HG02840 (cell line): ENCODE measurements at regions not wholly inside any gene's neighbourhood (a gene's known extent, or its start where the extent isn't known, plus 50 kb on each side); places are given as distances from the start of the nearest gene placed in this dataset.

ENCODE experiments used
- ATAC-seq: cut with Tn5 transposase; IDR thresholded peaks from one replicate; pipeline ENCODE4 v1.9.1; 2021; ENCODE audit warnings: mild to moderate bottlenecking, moderate library complexity, moderate number of reproducible peaks; ENCODE audit not compliant: unreplicated experiment, low FRiP score

DNA sequence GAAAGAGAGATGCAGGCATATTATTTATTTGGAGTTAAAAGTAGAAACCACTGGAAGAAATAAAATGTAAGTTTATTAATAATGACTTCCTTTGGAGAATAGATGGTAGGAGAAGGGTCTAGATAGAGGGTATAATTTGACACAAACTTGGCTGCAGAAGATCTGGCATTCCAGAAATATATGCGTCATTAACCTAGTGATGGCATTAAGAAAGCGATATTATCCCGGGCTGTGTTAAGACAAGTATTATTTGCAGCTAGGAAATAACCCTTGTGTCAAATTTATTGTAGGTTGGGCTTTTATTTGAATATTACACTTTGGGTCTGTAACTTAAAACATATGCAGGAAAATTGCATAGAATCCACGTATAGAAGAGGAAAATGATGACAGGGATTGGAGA is 389.5 kb downstream of the MTX2 start:
- ATAC-seq = no peak

- ATAC-seq = no peak
Measured at GRCh38 chr2:176662753-176663152, 393.5 kb downstream of the MTX2 start.

DNA sequence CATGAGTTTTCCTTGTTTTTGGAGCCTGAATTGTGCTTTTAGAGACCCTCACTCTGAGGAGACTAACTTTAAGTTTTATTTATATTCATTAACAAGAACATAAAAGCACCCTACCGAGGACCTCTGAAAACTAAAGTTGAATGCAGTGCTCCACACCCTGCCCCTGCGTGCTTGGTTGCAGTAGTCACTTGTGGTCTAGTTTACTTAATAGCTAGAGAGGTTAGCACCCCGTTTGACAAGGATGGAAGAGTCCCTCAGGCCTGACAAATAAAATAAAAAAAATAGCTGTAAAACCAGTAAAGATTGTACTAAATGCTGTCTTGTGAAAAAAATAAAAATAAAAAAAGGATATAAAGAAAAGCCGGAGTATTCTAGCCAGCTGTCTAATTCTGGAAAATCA is 395.2 kb downstream of the MTX2 start:
- no peak for ATAC-seq

- no peak for ATAC-seq
Measured at GRCh38 chr2:176665086-176665485, 395.8 kb downstream of the MTX2 start.

DNA sequence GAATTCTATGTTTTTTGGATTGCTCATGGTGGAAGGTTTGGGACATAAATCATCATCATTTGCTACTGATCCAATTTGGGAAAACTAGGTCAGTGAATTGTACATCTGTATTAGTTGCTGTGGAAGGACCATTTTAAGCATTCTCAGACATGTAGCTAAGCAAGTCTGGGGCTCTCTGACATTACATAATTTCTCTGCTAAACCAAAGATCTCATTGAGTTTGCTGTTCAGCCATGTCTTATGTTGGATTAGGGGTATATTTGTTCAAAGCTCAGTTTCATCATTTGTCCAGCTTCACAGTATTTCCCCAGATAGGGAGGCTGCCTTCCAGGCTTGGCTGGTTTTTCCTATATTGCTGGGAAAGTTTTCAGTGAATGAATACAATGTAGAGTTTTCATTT is 399.7 kb downstream of the MTX2 start:
- no peak for ATAC-seq

DNA sequence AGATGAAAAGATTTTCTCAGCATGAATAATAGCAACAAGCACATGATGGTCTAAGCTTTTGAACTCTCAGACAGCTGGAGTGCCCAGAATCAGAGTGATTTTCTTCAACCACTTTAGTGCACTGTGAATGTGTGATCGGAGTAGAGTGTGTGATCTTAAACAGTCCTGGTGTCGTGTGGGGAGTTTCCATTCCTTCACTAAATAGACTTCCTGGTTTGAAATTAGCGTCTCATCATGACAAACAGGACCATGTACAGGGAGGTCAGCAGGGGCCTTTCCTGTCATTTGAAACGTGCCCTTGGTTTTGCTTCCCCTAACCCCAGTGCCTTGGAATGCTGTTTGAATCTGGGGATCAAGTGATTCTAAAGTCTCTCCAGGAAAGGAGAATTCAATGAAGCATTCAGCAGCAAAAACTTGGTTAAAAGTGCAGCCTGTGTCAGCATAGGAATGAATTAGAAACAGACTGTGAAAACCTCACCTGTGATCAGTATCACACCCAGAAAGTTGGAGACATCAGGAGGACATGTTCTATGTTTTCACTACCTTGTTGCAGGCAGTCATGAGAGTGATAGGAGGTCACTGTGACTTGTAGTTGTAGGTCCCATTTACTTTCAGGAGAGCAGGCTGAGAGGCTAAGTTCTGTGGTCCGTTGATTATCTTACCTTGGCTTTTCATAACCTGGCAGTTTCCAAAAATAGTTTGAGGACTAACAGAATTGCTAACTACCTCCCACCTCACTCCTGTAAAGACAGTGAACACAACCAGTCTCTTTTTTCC is 400.3 kb downstream of the MTX2 start:
- ATAC-seq = no peak

- no peak for ATAC-seq
Measured at GRCh38 chr2:176675271-176675949, 406.2 kb downstream of the MTX2 start.

- ATAC-seq = no peak
Measured at GRCh38 chr2:176677746-176678265, 408.6 kb downstream of the MTX2 start.

DNA sequence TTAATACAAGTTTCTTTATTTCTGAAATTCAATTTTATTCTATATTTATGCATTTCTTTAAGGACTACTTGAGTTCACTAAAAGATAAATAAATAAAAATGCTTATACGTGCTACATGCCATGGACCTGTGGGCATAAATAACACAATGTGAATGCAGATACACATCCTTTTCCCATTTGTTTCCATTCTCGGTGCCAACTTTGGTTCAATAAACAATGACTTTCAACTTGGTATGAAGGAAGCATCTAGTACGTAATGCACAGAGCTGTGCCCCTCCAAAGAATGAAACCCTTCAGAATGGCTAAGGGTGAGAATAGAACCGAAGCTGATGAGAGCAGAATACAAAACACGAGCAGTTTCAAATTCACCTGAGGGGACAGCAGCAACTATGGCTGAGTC is 409.3 kb downstream of the MTX2 start:
- ATAC-seq = no peak

GRCh38 chr2:176679061-176679669 is 409.9 kb downstream of the MTX2 start:
- ATAC-seq = no peak

- no peak for ATAC-seq
Measured at GRCh38 chr2:176680916-176681516, 411.8 kb downstream of the MTX2 start.

DNA sequence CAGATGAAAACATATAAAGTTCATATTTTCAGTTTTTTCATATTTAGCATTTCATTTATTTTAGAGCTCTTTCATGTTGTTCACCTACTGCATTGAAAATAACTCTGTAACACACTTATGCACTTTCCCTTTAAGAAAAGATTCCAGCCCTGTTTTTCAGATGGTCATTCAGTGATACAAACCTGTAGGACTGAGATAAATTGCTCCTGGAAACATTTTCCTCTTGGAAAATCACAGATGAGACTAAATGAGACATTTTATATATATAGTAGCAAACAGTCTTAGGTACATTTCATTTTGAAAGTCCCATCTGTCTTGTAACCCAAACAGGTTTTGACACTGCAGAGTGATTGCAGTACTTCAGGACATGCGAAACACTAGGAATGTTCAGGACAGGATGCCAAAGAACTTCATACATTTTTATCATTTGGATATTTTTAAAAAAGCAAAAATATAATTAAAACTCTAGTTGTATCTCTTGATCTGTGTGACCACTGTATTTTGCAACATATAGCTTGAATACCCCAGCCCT is 412.4 kb downstream of the MTX2 start:
- ATAC-seq = no peak

- no peak for ATAC-seq
Measured at GRCh38 chr2:176682278-176682677, 413.0 kb downstream of the MTX2 start.

- ATAC-seq = no peak
Measured at GRCh38 chr2:176683618-176684111, 414.4 kb downstream of the MTX2 start.

- ATAC-seq = no peak
Measured at GRCh38 chr2:176685908-176686307, 416.7 kb downstream of the MTX2 start.

GRCh38 chr2:176686328-176686727 is 417.1 kb downstream of the MTX2 start:
- ATAC-seq = no peak

- no peak for ATAC-seq
Measured at GRCh38 chr2:176687342-176687741, 418.1 kb downstream of the MTX2 start.

DNA sequence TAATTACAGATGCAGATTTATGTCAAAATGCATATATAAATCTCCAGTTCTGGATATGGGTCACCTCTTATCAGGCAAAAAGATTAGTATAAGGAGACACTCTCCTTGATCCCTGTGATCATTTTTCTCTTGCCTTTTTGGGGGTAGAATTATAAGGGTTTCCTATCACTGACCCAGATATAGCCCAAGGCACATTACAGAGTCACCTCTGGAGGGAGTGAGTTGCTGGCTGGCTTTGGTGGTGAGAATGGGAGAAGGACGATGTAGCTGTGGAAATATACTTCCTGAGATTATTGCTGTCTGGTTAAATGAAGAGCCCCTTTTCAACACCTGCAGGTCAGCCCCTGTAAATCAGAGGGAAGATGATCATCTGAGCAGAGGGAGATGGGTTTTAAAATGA is 418.7 kb downstream of the MTX2 start:
- no peak for ATAC-seq

DNA sequence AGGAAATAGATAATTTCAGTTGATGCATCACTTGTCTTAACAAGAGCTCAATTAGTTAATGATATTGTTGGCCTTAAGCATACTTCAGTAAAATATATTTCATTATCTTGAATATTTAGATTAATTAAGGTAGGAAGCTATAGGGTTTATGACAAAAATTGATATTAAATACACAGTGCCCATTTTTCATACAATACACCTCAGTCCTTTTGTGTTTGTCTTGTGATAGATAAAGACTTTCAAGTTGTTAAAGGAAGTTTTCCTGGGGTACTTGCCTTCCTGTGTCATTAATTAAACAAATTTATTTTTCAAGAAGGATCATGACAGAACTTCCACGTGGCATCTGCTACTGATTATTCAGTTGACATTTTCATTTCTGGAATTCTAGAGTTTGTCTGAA is 420.5 kb downstream of the MTX2 start:
- ATAC-seq = no peak

GRCh38 chr2:176691471-176691870 is 422.2 kb downstream of the MTX2 start:
- no peak for ATAC-seq

GRCh38 chr2:176692533-176692932 is 423.3 kb downstream of the MTX2 start:
- ATAC-seq = no peak
